ENCODE measurements at regions not wholly inside any gene's neighbourhood (a gene's known extent, or its start where the extent isn't known, plus 50 kb on each side); places are given as distances from the start of the nearest gene placed in this dataset.

DNA sequence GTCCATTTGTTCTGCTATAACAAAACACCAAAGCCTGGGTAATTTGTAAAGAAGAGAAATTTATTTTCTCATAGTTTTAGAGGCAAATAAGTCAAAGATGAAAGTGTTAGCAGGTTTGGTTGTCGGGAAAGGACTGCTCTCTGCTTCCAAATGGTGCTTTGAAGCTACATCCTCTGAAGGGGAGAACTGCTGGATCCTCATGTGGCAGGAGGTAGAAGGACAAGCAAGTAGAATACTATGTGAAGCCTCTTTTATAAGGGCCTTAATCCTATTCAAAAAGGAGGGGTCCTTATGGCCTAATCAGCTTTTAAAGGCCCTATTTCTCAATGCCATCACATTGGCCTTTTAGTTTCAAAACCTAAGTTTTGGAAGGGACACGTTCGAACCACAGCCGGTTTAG, 826.0 kb upstream of the EPHA7 start:
- no peak for TF ChIP-seq CTCF (IDR thresholded peaks at IDR 0.05; ENCODE audit: low read depth, low read length, missing input control)
- no peak for TF ChIP-seq HNF4A (conservative IDR thresholded peaks at IDR 0.05)
- no peak for TF ChIP-seq RAD21 (IDR thresholded peaks at IDR 0.05)
- no peak for TF ChIP-seq GABPA (IDR thresholded peaks at IDR 0.05 in 1 of 2, conservative IDR thresholded peaks at IDR 0.05 in 1 of 2)
- no peak for TF ChIP-seq JUND (IDR thresholded peaks at IDR 0.05)
- TF ChIP-seq TAF1 (conservative IDR thresholded peaks at IDR 0.05) = no peak
- no peak for TF ChIP-seq MAX (IDR thresholded peaks at IDR 0.05)
- TF ChIP-seq YY1 (IDR thresholded peaks at IDR 0.05) = no peak
